ENCODE measurements at regions not wholly inside any gene's neighbourhood (a gene's known extent, or its start where the extent isn't known, plus 50 kb on each side); places are given as distances from the start of the nearest gene placed in this dataset.

DNA sequence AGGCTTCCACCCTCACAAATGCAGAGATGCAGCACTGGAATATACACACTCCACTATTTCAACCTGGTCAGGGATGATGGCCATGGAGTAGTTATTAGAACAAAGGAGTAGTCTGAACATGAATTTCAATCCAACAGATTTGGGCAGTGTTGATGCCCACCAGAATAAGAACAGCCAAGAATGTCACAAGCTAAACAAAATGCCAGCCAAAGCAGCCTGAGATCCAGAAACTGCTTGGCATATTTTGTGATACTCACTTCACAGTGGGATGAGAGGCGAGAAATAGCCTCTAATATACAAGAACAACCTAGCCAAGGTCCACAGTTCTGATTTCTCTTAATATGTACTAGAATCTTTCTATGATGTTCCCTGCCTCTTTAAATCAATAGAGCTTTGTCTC, 58.6 kb upstream of the KLF7 start (continued):
- TF ChIP-seq FOSL2 (IDR thresholded peaks at IDR 0.05; ENCODE audit: borderline replicate concordance, low read depth) (no peak), RAD21 (IDR thresholded peaks at IDR 0.05; ENCODE audit: low read length) (no peak), JUND (IDR thresholded peaks at IDR 0.05) (no peak), NFIC (IDR thresholded peaks at IDR 0.05; ENCODE audit: borderline replicate concordance) (no peak), RFX5 (IDR thresholded peaks at IDR 0.05; ENCODE audit: low read length) (no peak), CHD2 (IDR thresholded peaks at IDR 0.05; ENCODE audit: low read length, partially characterized antibody) (no peak), RXRA (IDR thresholded peaks at IDR 0.05; ENCODE audit: borderline replicate concordance, low read depth) (no peak)
- TF ChIP-seq, protein P1, sequence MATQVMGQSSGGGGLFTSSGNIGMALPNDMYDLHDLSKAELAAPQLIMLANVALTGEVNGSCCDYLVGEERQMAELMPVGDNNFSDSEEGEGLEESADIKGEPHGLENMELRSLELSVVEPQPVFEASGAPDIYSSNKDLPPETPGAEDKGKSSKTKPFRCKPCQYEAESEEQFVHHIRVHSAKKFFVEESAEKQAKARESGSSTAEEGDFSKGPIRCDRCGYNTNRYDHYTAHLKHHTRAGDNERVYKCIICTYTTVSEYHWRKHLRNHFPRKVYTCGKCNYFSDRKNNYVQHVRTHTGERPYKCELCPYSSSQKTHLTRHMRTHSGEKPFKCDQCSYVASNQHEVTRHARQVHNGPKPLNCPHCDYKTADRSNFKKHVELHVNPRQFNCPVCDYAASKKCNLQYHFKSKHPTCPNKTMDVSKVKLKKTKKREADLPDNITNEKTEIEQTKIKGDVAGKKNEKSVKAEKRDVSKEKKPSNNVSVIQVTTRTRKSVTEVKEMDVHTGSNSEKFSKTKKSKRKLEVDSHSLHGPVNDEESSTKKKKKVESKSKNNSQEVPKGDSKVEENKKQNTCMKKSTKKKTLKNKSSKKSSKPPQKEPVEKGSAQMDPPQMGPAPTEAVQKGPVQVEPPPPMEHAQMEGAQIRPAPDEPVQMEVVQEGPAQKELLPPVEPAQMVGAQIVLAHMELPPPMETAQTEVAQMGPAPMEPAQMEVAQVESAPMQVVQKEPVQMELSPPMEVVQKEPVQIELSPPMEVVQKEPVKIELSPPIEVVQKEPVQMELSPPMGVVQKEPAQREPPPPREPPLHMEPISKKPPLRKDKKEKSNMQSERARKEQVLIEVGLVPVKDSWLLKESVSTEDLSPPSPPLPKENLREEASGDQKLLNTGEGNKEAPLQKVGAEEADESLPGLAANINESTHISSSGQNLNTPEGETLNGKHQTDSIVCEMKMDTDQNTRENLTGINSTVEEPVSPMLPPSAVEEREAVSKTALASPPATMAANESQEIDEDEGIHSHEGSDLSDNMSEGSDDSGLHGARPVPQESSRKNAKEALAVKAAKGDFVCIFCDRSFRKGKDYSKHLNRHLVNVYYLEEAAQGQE (IDR thresholded peaks at IDR 0.05; ENCODE audit: low read depth, low read length) = no peak
- TF ChIP-seq, protein P2, sequence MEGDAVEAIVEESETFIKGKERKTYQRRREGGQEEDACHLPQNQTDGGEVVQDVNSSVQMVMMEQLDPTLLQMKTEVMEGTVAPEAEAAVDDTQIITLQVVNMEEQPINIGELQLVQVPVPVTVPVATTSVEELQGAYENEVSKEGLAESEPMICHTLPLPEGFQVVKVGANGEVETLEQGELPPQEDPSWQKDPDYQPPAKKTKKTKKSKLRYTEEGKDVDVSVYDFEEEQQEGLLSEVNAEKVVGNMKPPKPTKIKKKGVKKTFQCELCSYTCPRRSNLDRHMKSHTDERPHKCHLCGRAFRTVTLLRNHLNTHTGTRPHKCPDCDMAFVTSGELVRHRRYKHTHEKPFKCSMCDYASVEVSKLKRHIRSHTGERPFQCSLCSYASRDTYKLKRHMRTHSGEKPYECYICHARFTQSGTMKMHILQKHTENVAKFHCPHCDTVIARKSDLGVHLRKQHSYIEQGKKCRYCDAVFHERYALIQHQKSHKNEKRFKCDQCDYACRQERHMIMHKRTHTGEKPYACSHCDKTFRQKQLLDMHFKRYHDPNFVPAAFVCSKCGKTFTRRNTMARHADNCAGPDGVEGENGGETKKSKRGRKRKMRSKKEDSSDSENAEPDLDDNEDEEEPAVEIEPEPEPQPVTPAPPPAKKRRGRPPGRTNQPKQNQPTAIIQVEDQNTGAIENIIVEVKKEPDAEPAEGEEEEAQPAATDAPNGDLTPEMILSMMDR (IDR thresholded peaks at IDR 0.05) = no peak

DNA sequence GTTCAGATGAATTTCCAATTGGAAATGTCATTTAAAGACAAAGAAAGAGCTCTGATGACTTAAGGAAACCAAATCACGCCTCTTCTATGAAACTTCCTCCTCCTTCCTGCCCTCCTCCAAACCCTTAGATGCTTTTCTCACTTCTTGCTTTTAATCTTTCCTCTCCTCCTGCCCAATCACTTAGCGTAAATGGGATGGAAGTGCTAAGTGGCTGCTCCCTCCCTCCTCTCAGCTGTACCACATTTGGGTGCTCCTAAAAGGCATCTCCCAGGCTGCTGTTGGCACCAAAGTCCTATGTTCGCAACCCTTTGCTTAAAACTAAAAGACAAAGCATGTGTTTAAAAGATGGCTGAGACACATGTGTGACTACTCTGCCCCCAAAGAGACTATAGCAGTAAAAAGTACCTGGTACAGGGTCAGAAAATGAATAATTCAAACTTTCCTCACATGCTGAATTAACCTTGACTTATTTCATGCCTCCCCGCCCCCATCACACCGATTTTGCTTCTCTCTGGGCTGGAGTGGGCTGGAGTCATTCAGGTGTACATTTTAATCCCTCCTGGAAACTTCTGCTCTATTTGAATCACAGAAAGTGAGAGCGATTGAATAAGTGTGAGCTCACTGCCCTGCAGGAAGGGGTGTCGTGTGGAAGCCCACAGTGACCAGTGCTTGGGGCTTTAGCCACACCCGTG, 59.2 kb upstream of the KLF7 start:
- Histone ChIP-seq H3K4me3 (ENCODE audit: low read depth in 2 of 2, low read length in 1 of 2) (no peak overlapping the region), H2AFZ (ENCODE audit: low read depth) (no peak overlapping the region), H3K9me3 (no peaks in the 10 kb centered on the region), H3K27me3 (ENCODE audit: insufficient read depth) (no peaks in the 10 kb centered on the region), H3K27ac (ENCODE audit: low read depth in 2 of 2, low read length in 1 of 2) (no peak overlapping the region), H3K79me2 (ENCODE audit: insufficient read depth) (no peaks in the 10 kb centered on the region), H3K4me2 (no peak overlapping the region), H3K9me2 (no peaks in the 10 kb centered on the region), H4K20me1 (ENCODE audit: insufficient read depth) (no peaks in the 10 kb centered on the region), H3K36me3 (replicated peaks in 1 of 2; ENCODE audit: control insufficient read depth in 1 of 2, insufficient read depth in 2 of 2, low read length in 1 of 2) (no peaks in the 10 kb centered on the region), H3F3A (replicated peaks; ENCODE audit: insufficient read depth) (peaks cover 6% of the 10 kb centered on the region), H3K9ac (no peak overlapping the region), H3K4me1 (ENCODE audit: control insufficient read depth in 1 of 2, insufficient read depth in 2 of 2, low read depth in 1 of 2, low read length in 1 of 2) (peaks cover 4 to 10% of the 10 kb centered on the region in 2 experiments; a peak in 3 of 4 replicates)
- TF ChIP-seq YY1 (IDR thresholded peaks at IDR 0.05; ENCODE audit: low read depth) (no peak), NRF1 (IDR thresholded peaks at IDR 0.05; ENCODE audit: low read depth, low read length) (no peak), GABPA (IDR thresholded peaks at IDR 0.05; ENCODE audit: low read depth) (no peak)
- TF ChIP-seq, protein P1 (IDR thresholded peaks at IDR 0.05; ENCODE audit: low read depth, low read length) = no peak
- TF ChIP-seq, protein P3, sequence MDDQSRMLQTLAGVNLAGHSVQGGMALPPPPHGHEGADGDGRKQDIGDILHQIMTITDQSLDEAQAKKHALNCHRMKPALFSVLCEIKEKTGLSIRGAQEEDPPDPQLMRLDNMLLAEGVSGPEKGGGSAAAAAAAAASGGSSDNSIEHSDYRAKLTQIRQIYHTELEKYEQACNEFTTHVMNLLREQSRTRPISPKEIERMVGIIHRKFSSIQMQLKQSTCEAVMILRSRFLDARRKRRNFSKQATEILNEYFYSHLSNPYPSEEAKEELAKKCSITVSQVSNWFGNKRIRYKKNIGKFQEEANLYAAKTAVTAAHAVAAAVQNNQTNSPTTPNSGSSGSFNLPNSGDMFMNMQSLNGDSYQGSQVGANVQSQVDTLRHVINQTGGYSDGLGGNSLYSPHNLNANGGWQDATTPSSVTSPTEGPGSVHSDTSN (IDR thresholded peaks at IDR 0.05) = no peak
- 94% methylated on average over 6 of the region's 8 CpGs for WGBS (ENCODE audit: low lambda C conversion rate)
- ChIA-PET POLR2A (no interaction called here), CTCF (no interaction called here)
- no peak for DNase-seq
